DND-41 (cell line): ENCODE measurements at regions not wholly inside any gene's neighbourhood (a gene's known extent, or its start where the extent isn't known, plus 50 kb on each side); places are given as distances from the start of the nearest gene placed in this dataset.

Experiments
- CTCF ChIP-seq: IDR thresholded peaks from 2 replicates; pipeline ENCODE4 v1.5.1; 2012; ENCODE audit warnings: borderline replicate concordance, low read length, moderate library complexity, mild to moderate bottlenecking; ENCODE audit not compliant: poor library complexity, severe bottlenecking; ENCODE audit errors: extremely low read depth
- EZH2 ChIP-seq: IDR thresholded peaks from 3 replicates; pipeline ENCODE4 v1.6.1; 2012; ENCODE audit warnings: borderline replicate concordance, low read depth, mild to moderate bottlenecking, moderate library complexity, low read length, inconsistent platforms; ENCODE audit not compliant: severe bottlenecking

DNA sequence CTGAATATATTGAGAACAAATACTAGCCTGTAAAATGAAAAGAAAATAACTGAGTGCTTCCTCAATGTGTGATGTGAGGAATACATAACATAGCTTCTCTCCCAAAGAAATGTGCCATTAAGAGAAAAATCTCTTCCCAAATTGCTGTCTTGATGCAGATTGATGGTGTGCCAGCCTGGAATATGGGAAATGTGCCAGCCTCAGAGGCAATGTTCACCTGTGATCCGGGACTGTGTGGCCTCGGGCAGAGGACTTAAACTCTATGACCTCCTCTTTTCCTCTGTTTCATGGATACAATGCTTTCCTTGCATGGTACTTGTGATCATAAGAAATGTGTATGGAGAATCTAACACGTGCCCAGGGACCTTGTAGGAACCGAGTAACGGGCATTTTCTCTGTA, 370.9 kb downstream of the DIRAS2 start:
- TF ChIP-seq CTCF (no peak), EZH2 (no peak)
